ENCODE measurements at regions not wholly inside any gene's neighbourhood (a gene's known extent, or its start where the extent isn't known, plus 50 kb on each side); places are given as distances from the start of the nearest gene placed in this dataset.

DNA sequence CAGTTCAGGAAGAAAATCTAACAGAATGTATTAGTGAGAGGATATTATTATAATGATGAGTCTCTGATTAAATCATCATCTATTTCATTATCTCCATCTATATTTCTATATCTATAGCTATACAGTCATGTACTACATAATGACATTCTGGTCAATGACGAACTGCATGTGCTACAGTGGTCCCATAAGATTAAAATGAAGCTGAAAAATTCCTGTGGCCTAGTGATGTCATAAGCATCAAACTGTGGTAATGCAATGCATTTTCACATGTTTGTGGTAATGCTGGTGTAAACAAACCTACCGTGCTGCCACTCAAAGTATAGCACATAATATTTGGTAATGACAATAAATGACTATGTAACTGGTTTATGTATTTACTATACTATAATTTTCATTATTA, 1127.9 kb upstream of the CHAC2 start:
- no peaks in the 10 kb centered on the region for H3K9me3 ChIP-seq (ENCODE audit: low read depth, low read length, poor library complexity, severe bottlenecking)
- TF ChIP-seq EZH2 (IDR thresholded peaks at IDR 0.05; ENCODE audit: borderline replicate concordance, low read depth, low read length, poor library complexity, severe bottlenecking): no peak
- H3K27me3 ChIP-seq (replicated peaks; ENCODE audit: insufficient read depth, low read depth, low read length, poor library complexity): no peaks in the 10 kb centered on the region
- POLR2A ChIA-PET (ENCODE audit: low non-redundant PET): no interaction called here
- H3K27ac ChIP-seq (ENCODE audit: low read depth, low read length, poor library complexity, severe bottlenecking): no peak overlapping the region
- no peak overlapping the region for H3K4me3 ChIP-seq (ENCODE audit: low read depth, low read length, poor library complexity, severe bottlenecking)
- CTCF ChIA-PET: no interaction called here
- no peaks in the 10 kb centered on the region for H3K36me3 ChIP-seq (ENCODE audit: insufficient read depth, low read length, poor library complexity, severe bottlenecking)
- DNase-seq (ENCODE audit: low spot score): no peak
- H3K4me1 ChIP-seq (ENCODE audit: insufficient read depth, low read length, poor library complexity, severe bottlenecking): no peaks in the 10 kb centered on the region
- intact Hi-C loops (cut with micrococcal nuclease; ENCODE audit: unreplicated experiment): no loop called here
- no TSS peak for BruUV-seq (replicated peaks)

DNA sequence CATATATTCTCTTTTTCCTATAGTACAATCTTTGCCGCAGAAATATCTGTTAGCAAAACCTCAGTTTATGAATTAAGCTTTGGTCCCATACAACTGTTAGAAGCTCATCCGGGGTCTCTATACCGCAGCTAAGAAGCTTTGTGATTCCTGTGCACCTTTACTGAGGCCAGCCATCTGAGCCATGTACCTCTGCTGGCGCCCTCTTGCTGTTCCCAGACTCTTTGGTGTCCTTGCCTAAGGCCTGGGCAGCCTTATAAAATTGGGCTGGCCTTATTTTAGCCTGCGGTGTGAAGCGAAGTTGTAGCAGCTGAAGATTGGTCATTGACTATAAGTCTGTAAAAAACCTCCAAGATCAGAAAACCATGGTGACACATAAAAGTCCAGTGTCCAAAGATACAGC, 1135.1 kb upstream of the CHAC2 start:
- intact Hi-C loops (cut with micrococcal nuclease; ENCODE audit: unreplicated experiment): no loop called here
- no peaks in the 10 kb centered on the region for H3K9me3 ChIP-seq (ENCODE audit: low read depth, low read length, poor library complexity, severe bottlenecking)
- H3K36me3 ChIP-seq (ENCODE audit: insufficient read depth, low read length, poor library complexity, severe bottlenecking): no peaks in the 10 kb centered on the region
- H3K27ac ChIP-seq (ENCODE audit: low read depth, low read length, poor library complexity, severe bottlenecking): no peak overlapping the region
- CTCF ChIA-PET: no interaction called here
- POLR2A ChIA-PET (ENCODE audit: low non-redundant PET): no interaction called here
- no peak overlapping the region for H3K4me3 ChIP-seq (ENCODE audit: low read depth, low read length, poor library complexity, severe bottlenecking)
- no peak for DNase-seq (ENCODE audit: low spot score)
- no TSS peak for BruUV-seq (replicated peaks)
- TF ChIP-seq, protein P1, sequence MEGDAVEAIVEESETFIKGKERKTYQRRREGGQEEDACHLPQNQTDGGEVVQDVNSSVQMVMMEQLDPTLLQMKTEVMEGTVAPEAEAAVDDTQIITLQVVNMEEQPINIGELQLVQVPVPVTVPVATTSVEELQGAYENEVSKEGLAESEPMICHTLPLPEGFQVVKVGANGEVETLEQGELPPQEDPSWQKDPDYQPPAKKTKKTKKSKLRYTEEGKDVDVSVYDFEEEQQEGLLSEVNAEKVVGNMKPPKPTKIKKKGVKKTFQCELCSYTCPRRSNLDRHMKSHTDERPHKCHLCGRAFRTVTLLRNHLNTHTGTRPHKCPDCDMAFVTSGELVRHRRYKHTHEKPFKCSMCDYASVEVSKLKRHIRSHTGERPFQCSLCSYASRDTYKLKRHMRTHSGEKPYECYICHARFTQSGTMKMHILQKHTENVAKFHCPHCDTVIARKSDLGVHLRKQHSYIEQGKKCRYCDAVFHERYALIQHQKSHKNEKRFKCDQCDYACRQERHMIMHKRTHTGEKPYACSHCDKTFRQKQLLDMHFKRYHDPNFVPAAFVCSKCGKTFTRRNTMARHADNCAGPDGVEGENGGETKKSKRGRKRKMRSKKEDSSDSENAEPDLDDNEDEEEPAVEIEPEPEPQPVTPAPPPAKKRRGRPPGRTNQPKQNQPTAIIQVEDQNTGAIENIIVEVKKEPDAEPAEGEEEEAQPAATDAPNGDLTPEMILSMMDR (conservative IDR thresholded peaks at IDR 0.05; ENCODE audit: low read depth, low read length): no peak
- no peak for TF ChIP-seq EZH2 (IDR thresholded peaks at IDR 0.05; ENCODE audit: borderline replicate concordance, low read depth, low read length, poor library complexity, severe bottlenecking)
- no peaks in the 10 kb centered on the region for H3K27me3 ChIP-seq (replicated peaks; ENCODE audit: insufficient read depth, low read depth, low read length, poor library complexity)
- H3K4me1 ChIP-seq (ENCODE audit: insufficient read depth, low read length, poor library complexity, severe bottlenecking): no peaks in the 10 kb centered on the region

DNA sequence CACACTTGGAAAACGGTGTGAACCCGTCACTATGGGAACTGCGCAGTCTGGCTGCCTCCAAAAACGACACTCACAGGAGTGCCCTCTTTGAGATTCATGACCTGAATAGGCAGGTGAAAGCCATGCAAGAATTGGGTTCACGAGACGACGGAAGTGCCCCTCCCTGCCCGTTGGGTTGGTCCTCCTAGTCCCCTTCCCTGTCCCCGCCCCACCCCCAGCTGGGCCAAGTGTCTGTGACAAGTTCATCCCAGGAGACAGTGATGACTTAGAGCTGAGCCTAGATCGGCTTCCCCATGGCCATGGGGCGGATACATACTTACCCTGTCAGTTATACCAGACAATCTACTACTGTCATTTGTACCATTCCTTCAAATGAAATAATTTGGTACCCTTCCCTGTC, 1137.7 kb upstream of the CHAC2 start:
- no peak overlapping the region for H3K27ac ChIP-seq (ENCODE audit: low read depth, low read length, poor library complexity, severe bottlenecking)
- no peaks in the 10 kb centered on the region for H3K9me3 ChIP-seq (ENCODE audit: low read depth, low read length, poor library complexity, severe bottlenecking)
- DNase-seq (ENCODE audit: low spot score): no peak
- no peaks in the 10 kb centered on the region for H3K36me3 ChIP-seq (ENCODE audit: insufficient read depth, low read length, poor library complexity, severe bottlenecking)
- H3K4me3 ChIP-seq (ENCODE audit: low read depth, low read length, poor library complexity, severe bottlenecking): no peak overlapping the region
- no TSS peak for BruUV-seq (replicated peaks)
- TF ChIP-seq, protein P1 (conservative IDR thresholded peaks at IDR 0.05; ENCODE audit: low read depth, low read length): no peak
- TF ChIP-seq EZH2 (IDR thresholded peaks at IDR 0.05; ENCODE audit: borderline replicate concordance, low read depth, low read length, poor library complexity, severe bottlenecking): no peak
- H3K4me1 ChIP-seq (ENCODE audit: insufficient read depth, low read length, poor library complexity, severe bottlenecking): no peaks in the 10 kb centered on the region
- CTCF ChIA-PET: no interaction called here
- POLR2A ChIA-PET (ENCODE audit: low non-redundant PET): no interaction called here
- intact Hi-C loops (cut with micrococcal nuclease; ENCODE audit: unreplicated experiment): no loop called here
- H3K27me3 ChIP-seq (replicated peaks; ENCODE audit: insufficient read depth, low read depth, low read length, poor library complexity): no peaks in the 10 kb centered on the region

DNA sequence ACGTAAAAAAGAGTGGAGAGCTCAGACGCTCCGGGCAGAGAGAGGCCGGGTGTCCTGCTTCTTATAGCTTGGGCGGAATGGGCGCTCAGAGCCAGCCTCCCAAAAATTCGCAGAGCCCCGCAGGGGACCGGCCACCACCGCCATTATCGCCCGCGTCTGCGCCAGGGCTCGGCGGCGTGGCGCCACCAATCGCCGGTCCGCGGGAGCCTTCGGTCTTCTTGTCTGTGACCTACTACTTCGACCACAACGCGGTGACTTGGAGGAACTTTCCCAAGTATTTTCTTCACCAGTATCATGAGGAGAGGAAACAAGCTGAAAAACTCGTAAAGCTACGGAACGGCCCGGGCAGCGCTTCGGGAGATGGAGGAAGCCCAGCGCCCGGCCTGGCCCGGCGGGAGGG, 1138.1 kb upstream of the CHAC2 start:
- H3K9me3 ChIP-seq (ENCODE audit: low read depth, low read length, poor library complexity, severe bottlenecking): no peaks in the 10 kb centered on the region
- H3K4me1 ChIP-seq (ENCODE audit: insufficient read depth, low read length, poor library complexity, severe bottlenecking): no peaks in the 10 kb centered on the region
- no TSS peak for BruUV-seq (replicated peaks)
- no peak for TF ChIP-seq EZH2 (IDR thresholded peaks at IDR 0.05; ENCODE audit: borderline replicate concordance, low read depth, low read length, poor library complexity, severe bottlenecking)
- TF ChIP-seq, protein P1 (conservative IDR thresholded peaks at IDR 0.05; ENCODE audit: low read depth, low read length): no peak
- intact Hi-C loops (cut with micrococcal nuclease; ENCODE audit: unreplicated experiment): no loop called here
- H3K36me3 ChIP-seq (ENCODE audit: insufficient read depth, low read length, poor library complexity, severe bottlenecking): no peaks in the 10 kb centered on the region
- H3K27me3 ChIP-seq (replicated peaks; ENCODE audit: insufficient read depth, low read depth, low read length, poor library complexity): no peaks in the 10 kb centered on the region
- no peak for DNase-seq (ENCODE audit: low spot score)
- CTCF ChIA-PET: no interaction called here
- H3K4me3 ChIP-seq (ENCODE audit: low read depth, low read length, poor library complexity, severe bottlenecking): no peak overlapping the region
- POLR2A ChIA-PET (ENCODE audit: low non-redundant PET): no interaction called here
- H3K27ac ChIP-seq (ENCODE audit: low read depth, low read length, poor library complexity, severe bottlenecking): no peak overlapping the region
